Stomach (tissue), 4 donors: ENCODE measurements at regions not wholly inside any gene's neighbourhood (a gene's known extent, or its start where the extent isn't known, plus 50 kb on each side); places are given as distances from the start of the nearest gene placed in this dataset.

ENCODE experiments used
- CTCF ChIP-seq, 7 experiments: fragments of 450-650 bp in 4 of 7; fragments of 200-600 bp in 3 of 7; sonication (generic) in 3 of 7; IDR thresholded peaks; one replicate each; pipeline ENCODE4 v1.5.1; 2016 to 2019; ENCODE audit warnings: antibody characterized with exemption in 7 of 7, control low read depth in 2 of 7, mild to moderate bottlenecking in 1 of 7
- POLR2A ChIP-seq, 4 donors: fragments of 450-650 bp; IDR thresholded peaks; one replicate each; pipeline ENCODE4 v1.6.1; 2016; ENCODE audit warnings: antibody characterized with exemption in 4 of 4, control low read depth in 2 of 4, mild to moderate bottlenecking in 1 of 4, moderate library complexity in 1 of 4
- POLR2AphosphoS5 ChIP-seq, 3 donors: sonication (generic); formaldehyde crosslinking; IDR thresholded peaks; one replicate each; pipeline ENCODE4 v1.6.1; 2016; ENCODE audit warnings: antibody characterized with exemption in 3 of 3

- no peak for TF ChIP-seq CTCF (IDR thresholded peaks at IDR 0.05)
- no peak for TF ChIP-seq POLR2AphosphoS5 (IDR thresholded peaks at IDR 0.05)
- TF ChIP-seq POLR2A (IDR thresholded peaks at IDR 0.05) = no peak
Observed at GRCh38 chr10:44557596-44558191, 172.8 kb upstream of the CXCL12 start.
